ENCODE measurements at regions not wholly inside any gene's neighbourhood (a gene's known extent, or its start where the extent isn't known, plus 50 kb on each side); places are given as distances from the start of the nearest gene placed in this dataset.

DNA sequence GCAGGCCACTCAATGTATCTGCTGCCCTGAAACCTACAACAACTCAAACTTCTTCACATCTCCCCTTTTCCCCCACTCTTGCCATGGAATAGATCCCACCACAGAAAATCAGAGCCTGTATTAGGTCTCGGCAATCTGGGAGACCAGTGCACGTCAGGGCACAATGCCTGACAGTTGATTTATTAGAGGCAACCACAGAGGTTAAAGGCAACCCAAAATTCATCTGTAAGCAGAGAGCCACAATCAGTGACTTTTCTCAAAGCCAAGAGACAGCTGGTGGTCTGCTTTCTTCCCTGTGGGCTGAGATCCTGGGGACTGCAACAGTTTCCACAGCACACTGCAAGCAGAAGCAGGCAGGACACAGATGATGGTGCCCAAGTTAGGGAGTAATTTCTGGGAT is 169.0 kb upstream of the NTF3 start:
- TF ChIP-seq POLR2A (IDR thresholded peaks at IDR 0.05): no peak
- TF ChIP-seq, protein P1, sequence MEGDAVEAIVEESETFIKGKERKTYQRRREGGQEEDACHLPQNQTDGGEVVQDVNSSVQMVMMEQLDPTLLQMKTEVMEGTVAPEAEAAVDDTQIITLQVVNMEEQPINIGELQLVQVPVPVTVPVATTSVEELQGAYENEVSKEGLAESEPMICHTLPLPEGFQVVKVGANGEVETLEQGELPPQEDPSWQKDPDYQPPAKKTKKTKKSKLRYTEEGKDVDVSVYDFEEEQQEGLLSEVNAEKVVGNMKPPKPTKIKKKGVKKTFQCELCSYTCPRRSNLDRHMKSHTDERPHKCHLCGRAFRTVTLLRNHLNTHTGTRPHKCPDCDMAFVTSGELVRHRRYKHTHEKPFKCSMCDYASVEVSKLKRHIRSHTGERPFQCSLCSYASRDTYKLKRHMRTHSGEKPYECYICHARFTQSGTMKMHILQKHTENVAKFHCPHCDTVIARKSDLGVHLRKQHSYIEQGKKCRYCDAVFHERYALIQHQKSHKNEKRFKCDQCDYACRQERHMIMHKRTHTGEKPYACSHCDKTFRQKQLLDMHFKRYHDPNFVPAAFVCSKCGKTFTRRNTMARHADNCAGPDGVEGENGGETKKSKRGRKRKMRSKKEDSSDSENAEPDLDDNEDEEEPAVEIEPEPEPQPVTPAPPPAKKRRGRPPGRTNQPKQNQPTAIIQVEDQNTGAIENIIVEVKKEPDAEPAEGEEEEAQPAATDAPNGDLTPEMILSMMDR (IDR thresholded peaks at IDR 0.05 in 4 of 5, conservative IDR thresholded peaks at IDR 0.05 in 1 of 5): no peak

Data from gastrocnemius medialis (tissue), 4 donors.